SK-N-SH (cell line): ENCODE measurements at regions not wholly inside any gene's neighbourhood (a gene's known extent, or its start where the extent isn't known, plus 50 kb on each side); places are given as distances from the start of the nearest gene placed in this dataset.

Source experiments
- CTCF ChIA-PET: fragments of 300-600, 350-600 bp; formaldehyde crosslinking; extraction: SDS; loops from one replicate; lab custom pipeline; 2021; lab: Yijun Ruan, JAX
- POLR2A ChIA-PET: fragments of 350-600 bp; sonication (Branson Sonifier 250); formaldehyde crosslinking; extraction: SDS; loops from one replicate; lab custom pipeline; 2020; ENCODE audit warnings: antibody characterized with exemption, inconsistent platforms; lab: Yijun Ruan, JAX
- DNase-seq: peaks from one replicate; pipeline ENCODE4 v3.0.0; 2012
- H2AFZ ChIP-seq: fragments of 200-600 bp; sonication (generic); 2 replicates; pipeline ENCODE4 v1.8.1; 2016; ENCODE audit warnings: antibody characterized with exemption, mild to moderate bottlenecking, low read depth
- H3F3A ChIP-seq: fragments of 200-600 bp; sonication (generic); replicated peaks from 2 replicates; pipeline ENCODE3; 2016; ENCODE audit warnings: antibody characterized with exemption, mild to moderate bottlenecking; ENCODE audit not compliant: insufficient read depth
- H3K27ac ChIP-seq, 2 experiments: fragments of 200-500 bp in 1 of 2; fragments of 200-600 bp in 1 of 2; sonication (Bioruptor generic) in 1 of 2; sonication (generic), shearing (Covaris generic) in 1 of 2; 2 replicates each; pipeline versions ENCODE4 v1.5.1 to v1.6.1; 2014 to 2016; ENCODE audit warnings: low read depth in 2 of 2, inconsistent platforms in 1 of 2, low read length in 1 of 2, mild to moderate bottlenecking in 1 of 2, mixed read lengths in 1 of 2
- H3K27me3 ChIP-seq: fragments of 200-600 bp; sonication (generic), shearing (Covaris generic); 2 replicates; pipeline ENCODE4 v1.6.1; 2016; ENCODE audit warnings: mixed run types; ENCODE audit not compliant: insufficient read depth
- H3K36me3 ChIP-seq, 2 experiments: fragments of 200-500 bp in 1 of 2; fragments of 200-600 bp in 1 of 2; sonication (Bioruptor generic) in 1 of 2; sonication (generic) in 1 of 2; replicated peaks in 1 of 2; 2 replicates each; pipeline versions ENCODE3 to v1.5.1; 2014 to 2016; ENCODE audit warnings: low read length in 1 of 2, mild to moderate bottlenecking in 1 of 2; ENCODE audit not compliant: insufficient read depth in 2 of 2, control insufficient read depth in 1 of 2
- H3K4me1 ChIP-seq, 2 experiments: fragments of 200-500 bp in 1 of 2; fragments of 200-600 bp in 1 of 2; sonication (Bioruptor generic) in 1 of 2; sonication (generic), shearing (Covaris generic) in 1 of 2; 2 replicates each; pipeline versions ENCODE4 v1.5.1 to v1.6.1; 2014 to 2016; ENCODE audit warnings: low read depth in 1 of 2, low read length in 1 of 2, mixed run types in 1 of 2; ENCODE audit not compliant: insufficient read depth in 2 of 2, control insufficient read depth in 1 of 2
- H3K4me2 ChIP-seq: fragments of 200-600 bp; sonication (generic), shearing (Covaris generic); 2 replicates; pipeline ENCODE4 v1.6.1; 2017; ENCODE audit warnings: mixed run types
- H3K4me3 ChIP-seq, 2 experiments: fragments of 200-500 bp in 1 of 2; fragments of 200-600 bp in 1 of 2; sonication (Bioruptor generic) in 1 of 2; sonication (generic), shearing (Covaris generic) in 1 of 2; 2 replicates each; pipeline versions ENCODE4 v1.5.1 to v1.8.1; 2014 to 2016; ENCODE audit warnings: low read depth in 2 of 2, inconsistent platforms in 1 of 2, low read length in 1 of 2, mild to moderate bottlenecking in 1 of 2, mixed read lengths in 1 of 2, moderate library complexity in 1 of 2
- H3K79me2 ChIP-seq: fragments of 200-600 bp; sonication (generic); 2 replicates; pipeline ENCODE4 v1.8.1; 2017; ENCODE audit warnings: mild to moderate bottlenecking; ENCODE audit not compliant: insufficient read depth
- H3K9ac ChIP-seq: fragments of 200-600 bp; sonication (generic); 2 replicates; pipeline ENCODE4 v1.6.1; 2017; ENCODE audit warnings: mixed run types
- H3K9me2 ChIP-seq: fragments of 200-600 bp; sonication (generic); 2 replicates; pipeline ENCODE4 v1.6.1; 2017; ENCODE audit warnings: mixed run types
- H3K9me3 ChIP-seq: fragments of 200-600 bp; sonication (generic); 2 replicates; pipeline ENCODE4 v1.6.1; 2017; ENCODE audit warnings: mixed run types, mild to moderate bottlenecking, moderate library complexity
- H4K20me1 ChIP-seq: fragments of 200-600 bp; sonication (generic); 2 replicates; pipeline ENCODE4 v1.6.1; 2017; ENCODE audit warnings: mild to moderate bottlenecking, mixed run types; ENCODE audit not compliant: insufficient read depth
- ELF1 ChIP-seq: IDR thresholded peaks from 2 replicates; pipeline ENCODE4 v1.4.0; 2012
- EZH2phosphoT487 ChIP-seq: fragments of 200-600 bp; sonication (generic); IDR thresholded peaks from 2 replicates; pipeline ENCODE4 v1.6.1; 2017; ENCODE audit warnings: low read depth, mixed run types, mild to moderate bottlenecking, antibody characterized with exemption, moderate library complexity, borderline replicate concordance
- FOXM1 ChIP-seq: IDR thresholded peaks from 2 replicates; pipeline ENCODE4 v1.4.0; 2012; ENCODE audit warnings: low read depth, mild to moderate bottlenecking
- GABPA ChIP-seq: IDR thresholded peaks from 2 replicates; pipeline ENCODE4 v1.4.0; 2012; ENCODE audit warnings: low read depth, mild to moderate bottlenecking
- GATA2 ChIP-seq: sonication (generic); formaldehyde crosslinking; IDR thresholded peaks from 2 replicates; pipeline ENCODE4 v1.5.0; 2020; ENCODE audit warnings: mild to moderate bottlenecking, missing genetic modification reagents
- MEF2A ChIP-seq: IDR thresholded peaks from 2 replicates; pipeline ENCODE4 v1.4.0; 2012; ENCODE audit warnings: low read depth, borderline replicate concordance
- MXI1 ChIP-seq: IDR thresholded peaks from 2 replicates; pipeline ENCODE4 v1.6.1; 2012; ENCODE audit warnings: mild to moderate bottlenecking, low read depth, low read length, improper control_type of control experiment
- NFIC ChIP-seq: IDR thresholded peaks from 2 replicates; pipeline ENCODE4 v1.4.0; 2012; ENCODE audit warnings: borderline replicate concordance
- NRF1 ChIP-seq: IDR thresholded peaks from 2 replicates; pipeline ENCODE4 v1.6.1; 2012; ENCODE audit warnings: low read depth, mild to moderate bottlenecking, low read length
- PBX3 ChIP-seq: IDR thresholded peaks from 2 replicates; pipeline ENCODE4; 2012
- POLR2AphosphoS5 ChIP-seq: IDR thresholded peaks from 2 replicates; pipeline ENCODE4 v1.6.1; 2012; ENCODE audit warnings: low read depth, low read length
- RCOR1 ChIP-seq: fragments of 150-350 bp; IDR thresholded peaks from 2 replicates; pipeline ENCODE4 v1.6.1; 2017; ENCODE audit warnings: antibody characterized with exemption, low read length
- RFX5 ChIP-seq: IDR thresholded peaks from 2 replicates; pipeline ENCODE4 v1.6.1; 2012; ENCODE audit warnings: mild to moderate bottlenecking, improper control_type of control experiment, low read length
- SMC3 ChIP-seq: IDR thresholded peaks from 2 replicates; pipeline ENCODE4 v1.6.1; 2012; ENCODE audit warnings: low read depth, low read length, improper control_type of control experiment
- TEAD4 ChIP-seq: IDR thresholded peaks from 2 replicates; pipeline ENCODE4 v1.4.0; 2012; ENCODE audit warnings: mild to moderate bottlenecking, borderline replicate concordance; ENCODE audit not compliant: insufficient read depth
- USF1 ChIP-seq: IDR thresholded peaks from 2 replicates; pipeline ENCODE4 v1.4.0; 2012; ENCODE audit warnings: low read depth, borderline replicate concordance
- WGBS: methylation state at CpG from one replicate; pipeline ENCODE4 v1.1.6; 2017; ENCODE audit warnings: low lambda C conversion rate; 5-methylcytosine and 5-hydroxymethylcytosine counted together
- TF ChIP-seq, protein P1 (sequence below): fragments of 200-600 bp; sonication (generic); IDR thresholded peaks from 2 replicates; pipeline ENCODE4 v1.6.1; 2017; ENCODE audit warnings: antibody characterized with exemption, mild to moderate bottlenecking, moderate library complexity
- TF ChIP-seq, protein P2 (sequence below): IDR thresholded peaks from 2 replicates; pipeline ENCODE4 v1.6.1; 2012; ENCODE audit warnings: mild to moderate bottlenecking, low read depth, low read length, moderate library complexity

GRCh38 chr17:31623990-31624389 lies 232.5 kb downstream of the RAB11FIP4 start (continued):
- TF ChIP-seq USF1 (no peak), PBX3 (no peak), MEF2A (no peak), MXI1 (no peak)

GRCh38 chr17:31622500-31622899 lies 231.0 kb downstream of the RAB11FIP4 start:
- Histone ChIP-seq H3K36me3 (peaks cover 0 to 6% of the 10 kb centered on the region in 2 experiments), H2AFZ (no peak overlapping the region), H3K4me2 (no peak overlapping the region), H3K4me3 (no peak overlapping the region), H3F3A (peaks cover 14% of the 10 kb centered on the region), H4K20me1 (no peaks in the 10 kb centered on the region), H3K9me3 (peaks cover 37% of the 10 kb centered on the region; the same call in 1 of the 2 replicates), H3K27me3 (no peaks in the 10 kb centered on the region), H3K4me1 (peaks cover 0 to 4% of the 10 kb centered on the region in 2 experiments; a peak in 1 of 4 replicates), H3K27ac (no peak overlapping the region), H3K79me2 (no peaks in the 10 kb centered on the region), H3K9me2 (no peaks in the 10 kb centered on the region), H3K9ac (no peak overlapping the region)
- WGBS, result 42% methylated on average over 3 of the region's 3 CpGs
- DNase-seq, result no peak
- CTCF ChIA-PET, result interaction anchor here (0.6 kb wide), 1 partner anchor 65 kb away, joined by 3 read pairs; no protein-coding TSS in a partner anchor
- TF ChIP-seq GATA2 (no peak), MEF2A (no peak), MXI1 (no peak), RCOR1 (no peak), TEAD4 (no peak), PBX3 (no peak), USF1 (no peak), ELF1 (no peak), SMC3 (no peak), RFX5 (no peak), POLR2AphosphoS5 (no peak), NFIC (no peak), EZH2phosphoT487 (no peak), GABPA (no peak), NRF1 (no peak), FOXM1 (no peak)
- TF ChIP-seq, protein P1, sequence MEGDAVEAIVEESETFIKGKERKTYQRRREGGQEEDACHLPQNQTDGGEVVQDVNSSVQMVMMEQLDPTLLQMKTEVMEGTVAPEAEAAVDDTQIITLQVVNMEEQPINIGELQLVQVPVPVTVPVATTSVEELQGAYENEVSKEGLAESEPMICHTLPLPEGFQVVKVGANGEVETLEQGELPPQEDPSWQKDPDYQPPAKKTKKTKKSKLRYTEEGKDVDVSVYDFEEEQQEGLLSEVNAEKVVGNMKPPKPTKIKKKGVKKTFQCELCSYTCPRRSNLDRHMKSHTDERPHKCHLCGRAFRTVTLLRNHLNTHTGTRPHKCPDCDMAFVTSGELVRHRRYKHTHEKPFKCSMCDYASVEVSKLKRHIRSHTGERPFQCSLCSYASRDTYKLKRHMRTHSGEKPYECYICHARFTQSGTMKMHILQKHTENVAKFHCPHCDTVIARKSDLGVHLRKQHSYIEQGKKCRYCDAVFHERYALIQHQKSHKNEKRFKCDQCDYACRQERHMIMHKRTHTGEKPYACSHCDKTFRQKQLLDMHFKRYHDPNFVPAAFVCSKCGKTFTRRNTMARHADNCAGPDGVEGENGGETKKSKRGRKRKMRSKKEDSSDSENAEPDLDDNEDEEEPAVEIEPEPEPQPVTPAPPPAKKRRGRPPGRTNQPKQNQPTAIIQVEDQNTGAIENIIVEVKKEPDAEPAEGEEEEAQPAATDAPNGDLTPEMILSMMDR, result no peak
- TF ChIP-seq, protein P2, sequence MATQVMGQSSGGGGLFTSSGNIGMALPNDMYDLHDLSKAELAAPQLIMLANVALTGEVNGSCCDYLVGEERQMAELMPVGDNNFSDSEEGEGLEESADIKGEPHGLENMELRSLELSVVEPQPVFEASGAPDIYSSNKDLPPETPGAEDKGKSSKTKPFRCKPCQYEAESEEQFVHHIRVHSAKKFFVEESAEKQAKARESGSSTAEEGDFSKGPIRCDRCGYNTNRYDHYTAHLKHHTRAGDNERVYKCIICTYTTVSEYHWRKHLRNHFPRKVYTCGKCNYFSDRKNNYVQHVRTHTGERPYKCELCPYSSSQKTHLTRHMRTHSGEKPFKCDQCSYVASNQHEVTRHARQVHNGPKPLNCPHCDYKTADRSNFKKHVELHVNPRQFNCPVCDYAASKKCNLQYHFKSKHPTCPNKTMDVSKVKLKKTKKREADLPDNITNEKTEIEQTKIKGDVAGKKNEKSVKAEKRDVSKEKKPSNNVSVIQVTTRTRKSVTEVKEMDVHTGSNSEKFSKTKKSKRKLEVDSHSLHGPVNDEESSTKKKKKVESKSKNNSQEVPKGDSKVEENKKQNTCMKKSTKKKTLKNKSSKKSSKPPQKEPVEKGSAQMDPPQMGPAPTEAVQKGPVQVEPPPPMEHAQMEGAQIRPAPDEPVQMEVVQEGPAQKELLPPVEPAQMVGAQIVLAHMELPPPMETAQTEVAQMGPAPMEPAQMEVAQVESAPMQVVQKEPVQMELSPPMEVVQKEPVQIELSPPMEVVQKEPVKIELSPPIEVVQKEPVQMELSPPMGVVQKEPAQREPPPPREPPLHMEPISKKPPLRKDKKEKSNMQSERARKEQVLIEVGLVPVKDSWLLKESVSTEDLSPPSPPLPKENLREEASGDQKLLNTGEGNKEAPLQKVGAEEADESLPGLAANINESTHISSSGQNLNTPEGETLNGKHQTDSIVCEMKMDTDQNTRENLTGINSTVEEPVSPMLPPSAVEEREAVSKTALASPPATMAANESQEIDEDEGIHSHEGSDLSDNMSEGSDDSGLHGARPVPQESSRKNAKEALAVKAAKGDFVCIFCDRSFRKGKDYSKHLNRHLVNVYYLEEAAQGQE, result no peak
- POLR2A ChIA-PET, result no interaction called here
